HG03571 (cell line): ENCODE measurements at regions not wholly inside any gene's neighbourhood (a gene's known extent, or its start where the extent isn't known, plus 50 kb on each side); places are given as distances from the start of the nearest gene placed in this dataset.

Source experiments
- ATAC-seq: cut with Tn5 transposase; IDR thresholded peaks from one replicate; pipeline ENCODE4 v1.9.1; 2021; ENCODE audit not compliant: unreplicated experiment

DNA sequence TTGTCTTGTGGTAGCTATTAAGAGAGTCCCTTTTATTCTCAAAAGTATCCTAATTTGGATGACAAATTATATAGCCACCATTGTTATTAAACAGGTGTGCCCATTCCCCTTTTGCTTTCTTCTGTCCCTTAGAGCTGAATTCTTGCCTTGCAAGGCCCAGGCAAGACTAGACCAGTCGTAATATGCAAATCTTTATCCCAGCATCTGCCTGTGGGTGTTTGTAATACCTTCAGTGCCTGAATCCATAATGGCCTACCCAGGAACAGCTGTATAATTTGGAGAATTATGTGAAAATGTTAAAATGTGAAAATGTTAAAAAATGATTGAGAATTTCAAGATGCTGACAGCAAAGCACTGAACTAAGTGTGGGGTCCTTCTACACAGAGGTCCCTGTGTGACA is 403.0 kb upstream of the RBMS3 start:
- no peak for ATAC-seq

- ATAC-seq, result no peak
Measured at GRCh38 chr3:28890373-28890772, 390.5 kb upstream of the RBMS3 start.

DNA sequence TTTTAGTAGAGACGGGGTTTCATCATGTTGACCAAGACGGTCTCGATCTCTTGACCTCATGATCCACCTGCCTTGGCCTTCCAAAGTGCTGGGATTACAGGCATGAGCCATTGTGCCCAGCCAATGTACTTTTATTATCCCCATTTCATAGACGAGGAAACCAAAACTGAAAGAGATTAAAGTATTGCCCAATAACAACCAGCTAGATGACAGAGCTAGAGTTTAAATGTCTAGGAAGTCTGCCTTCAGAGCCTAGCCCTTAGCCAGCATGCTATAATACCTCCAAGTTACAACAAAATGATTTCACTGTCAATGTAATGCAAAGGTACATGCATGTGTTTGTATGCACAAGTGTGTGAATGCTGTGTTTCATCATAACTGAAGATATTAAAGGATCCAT is 389.4 kb upstream of the RBMS3 start:
- ATAC-seq, result no peak

DNA sequence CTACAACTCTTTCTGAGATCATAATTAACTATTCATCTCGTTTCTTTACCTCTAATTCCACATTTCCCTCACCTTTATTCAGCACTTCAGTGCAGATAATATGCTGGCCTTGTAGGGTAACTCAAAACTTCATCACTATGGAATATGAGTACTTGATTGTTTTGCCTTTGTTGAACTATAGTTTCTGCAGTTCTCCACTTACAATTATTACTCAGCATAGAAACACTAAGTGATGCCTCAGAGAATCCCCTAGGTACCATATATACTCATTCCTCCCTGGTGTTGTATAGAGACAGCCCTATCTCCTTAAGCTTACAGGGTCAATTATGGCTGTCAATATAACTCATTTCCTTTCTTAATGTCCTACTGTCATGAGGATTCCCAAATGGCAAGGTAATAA is 380.6 kb upstream of the RBMS3 start:
- no peak for ATAC-seq

- no peak for ATAC-seq
Measured at GRCh38 chr3:28901018-28901417, 379.9 kb upstream of the RBMS3 start.

- ATAC-seq, result no peak
Measured at GRCh38 chr3:28903171-28903601, 377.7 kb upstream of the RBMS3 start.

- no peak for ATAC-seq
Measured at GRCh38 chr3:28905798-28906197, 375.1 kb upstream of the RBMS3 start.

DNA sequence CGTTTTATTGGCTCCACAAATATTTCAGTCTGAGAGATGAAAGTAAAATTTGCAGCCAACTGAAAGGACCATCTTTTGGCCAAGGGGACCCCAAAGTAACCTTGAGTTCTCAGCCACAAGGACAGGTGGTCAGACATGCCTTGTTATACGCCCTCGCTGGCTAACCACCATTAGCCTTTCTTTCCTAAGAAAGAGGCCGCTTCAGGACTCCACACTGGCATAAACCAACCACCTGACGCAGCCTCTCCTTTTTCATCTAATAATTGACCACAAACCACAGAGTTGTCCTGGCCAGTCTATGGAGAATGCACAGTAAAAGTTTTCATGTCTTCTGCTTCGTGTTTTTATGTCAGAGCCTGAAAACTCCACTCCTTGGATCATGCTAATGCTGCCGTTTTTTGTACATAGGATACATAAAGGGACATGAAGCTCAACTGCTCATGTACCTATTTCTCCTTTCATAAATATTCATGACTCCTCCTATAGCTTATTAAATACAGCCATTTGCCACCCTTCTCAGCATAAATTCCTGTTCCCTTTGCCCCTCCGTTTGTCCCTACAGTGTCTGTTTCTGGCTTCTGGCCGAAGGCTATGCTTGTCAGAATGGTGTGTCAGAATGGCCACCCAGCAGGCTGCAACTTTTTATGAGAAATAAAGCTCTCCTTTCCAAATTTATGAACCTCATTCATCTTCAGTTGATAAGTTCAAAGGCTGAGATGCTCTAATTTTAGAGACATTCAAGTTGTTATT is 374.1 kb upstream of the RBMS3 start:
- ATAC-seq, result no peak

DNA sequence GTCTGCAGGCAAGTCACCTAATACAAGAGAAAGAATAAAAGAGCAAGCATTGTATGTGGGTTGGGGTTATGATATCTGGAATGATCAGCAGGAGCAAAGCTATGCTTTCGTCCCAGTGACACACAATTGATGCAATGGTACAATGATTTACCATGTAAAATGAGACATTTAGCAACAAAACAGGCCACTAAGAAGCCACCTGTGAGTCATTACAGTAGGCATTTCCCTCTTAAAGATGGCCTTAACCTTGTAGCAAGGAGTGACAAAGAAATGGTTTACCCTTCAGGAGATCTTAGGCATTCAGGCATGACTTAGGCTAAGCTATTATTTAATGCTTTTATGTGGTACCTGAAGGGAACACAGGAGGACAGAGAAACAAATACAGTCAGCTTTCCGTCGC is 373.3 kb upstream of the RBMS3 start:
- no peak for ATAC-seq

DNA sequence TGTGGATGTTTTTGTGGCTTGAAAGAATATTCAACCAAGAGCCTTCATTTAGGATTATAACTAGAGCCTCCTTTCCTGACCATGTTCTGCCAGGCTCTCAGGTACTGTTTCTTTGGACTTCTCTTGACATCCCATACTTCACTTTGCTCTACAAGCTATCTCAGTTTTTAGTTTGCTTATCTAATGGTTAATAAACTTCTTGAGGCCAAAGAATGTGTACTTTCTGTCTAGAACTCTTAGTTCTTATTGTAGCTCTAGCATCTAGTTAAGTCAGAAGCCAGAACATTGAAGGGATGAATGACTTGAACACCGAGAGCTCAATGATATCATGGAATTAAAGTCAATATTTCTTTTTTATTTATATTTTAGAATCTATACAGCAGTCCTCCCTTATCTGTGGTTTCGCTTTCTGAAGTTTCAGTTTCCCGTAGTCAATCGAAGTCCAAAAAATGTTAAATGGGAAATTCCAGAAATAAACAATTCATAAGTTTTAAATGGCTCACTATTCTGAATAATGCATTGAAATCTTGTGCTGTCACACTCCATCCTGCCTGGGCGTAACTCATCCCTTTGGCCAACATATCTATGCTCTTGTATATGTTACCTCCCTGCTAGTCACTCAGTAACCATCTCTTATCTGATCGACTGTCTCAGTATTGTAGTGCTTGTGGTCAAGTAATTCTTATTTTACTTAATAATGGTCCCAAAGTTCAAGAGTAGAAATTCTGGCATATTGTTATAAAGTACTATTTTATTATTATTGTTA is 368.6 kb upstream of the RBMS3 start:
- ATAC-seq, result no peak

DNA sequence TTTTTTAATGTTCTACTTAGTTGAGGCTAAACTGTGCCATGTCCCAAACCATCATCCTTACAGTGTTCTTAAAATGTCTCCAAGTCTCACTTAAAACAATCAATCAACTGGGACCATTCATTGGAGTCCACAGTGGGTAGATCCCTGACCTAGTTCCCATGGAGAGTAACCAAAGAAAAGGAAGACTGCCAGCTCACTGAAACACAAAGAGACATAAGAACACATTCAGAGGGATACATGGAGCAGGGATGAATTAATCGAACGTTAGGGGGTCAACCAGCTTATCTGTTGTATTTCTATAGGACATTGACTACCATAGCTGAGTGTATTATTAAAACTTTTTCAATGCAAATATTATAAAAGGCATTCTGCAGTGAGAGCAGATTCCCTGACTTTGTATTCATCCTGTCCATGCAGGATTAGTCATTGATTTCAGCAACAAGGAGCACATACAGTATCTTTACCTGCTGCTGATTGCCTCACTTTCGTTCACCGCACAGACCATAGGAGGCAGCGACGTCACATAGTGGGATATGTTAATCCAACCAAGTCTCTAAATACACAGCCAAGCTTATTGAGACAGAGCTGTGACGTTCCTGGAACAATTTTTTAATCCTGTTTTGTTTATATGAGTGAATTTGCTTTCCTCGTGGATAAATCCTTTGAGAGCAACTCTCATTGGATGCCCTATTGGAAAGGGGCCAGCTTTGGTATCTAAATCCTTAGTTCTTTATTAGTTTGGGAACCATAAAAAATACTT is 364.9 kb upstream of the RBMS3 start:
- no peak for ATAC-seq

- ATAC-seq, result peak; percentile 93
Measured at GRCh38 chr3:28916713-28917499, 364.0 kb upstream of the RBMS3 start.

DNA sequence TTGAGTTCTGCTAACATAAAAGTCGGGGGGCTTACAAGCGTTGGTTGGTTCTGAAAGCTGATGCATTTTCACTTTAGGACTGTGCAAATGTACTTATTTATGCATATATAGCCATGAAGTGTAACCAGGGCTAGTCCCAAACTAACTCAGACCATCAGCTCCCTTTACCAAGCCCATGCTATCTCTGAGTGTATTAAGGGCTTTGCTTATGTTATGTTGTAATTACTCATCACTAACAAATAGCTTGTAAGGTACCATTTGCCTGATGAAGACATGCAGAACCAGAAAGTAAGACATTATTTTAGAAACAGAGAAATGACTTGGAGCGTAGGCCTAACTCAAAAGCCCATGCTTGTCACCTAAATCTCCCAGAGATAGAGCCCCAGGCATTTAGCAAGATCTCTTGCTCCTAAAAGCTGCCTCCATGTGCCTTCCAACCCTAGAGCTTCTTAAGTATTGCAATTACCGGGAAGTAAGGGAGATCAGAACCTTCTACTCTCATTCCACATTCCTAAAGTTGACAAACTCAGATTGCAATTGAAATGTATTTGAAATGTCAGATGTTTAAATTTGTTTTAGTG is 362.9 kb upstream of the RBMS3 start:
- no peak for ATAC-seq

GRCh38 chr3:28922376-28922775 is 358.5 kb upstream of the RBMS3 start:
- no peak for ATAC-seq

- ATAC-seq, result no peak
Measured at GRCh38 chr3:28923994-28924393, 356.9 kb upstream of the RBMS3 start.

DNA sequence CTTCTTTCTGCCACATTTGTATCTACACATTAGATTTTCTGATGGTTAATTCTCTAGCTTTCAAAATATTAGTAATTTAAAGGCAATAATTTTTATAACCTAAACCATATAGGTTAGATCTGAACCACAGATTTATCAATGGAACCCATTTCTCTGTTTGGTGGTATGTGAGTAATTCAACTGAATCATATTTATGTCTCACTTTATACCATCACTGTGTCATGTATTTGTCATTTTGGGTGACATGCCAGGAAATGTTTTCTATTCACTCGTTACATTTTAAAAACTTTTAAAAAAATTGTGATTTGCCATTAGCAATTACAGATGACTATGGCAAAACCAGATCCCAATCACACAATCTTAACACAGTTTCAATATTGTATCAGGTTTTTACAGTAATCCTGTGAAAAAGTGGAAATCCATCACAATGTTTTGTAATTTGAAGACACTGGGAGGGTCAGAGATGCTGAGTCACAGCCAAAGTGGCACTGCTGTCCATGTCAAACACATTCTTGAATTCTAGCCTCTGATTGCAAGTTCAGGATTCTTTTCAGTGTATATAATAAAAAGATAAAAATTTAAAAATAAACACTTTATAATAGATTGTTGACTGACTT is 356.0 kb upstream of the RBMS3 start:
- ATAC-seq, result no peak

- ATAC-seq, result no peak
Measured at GRCh38 chr3:28933337-28933736, 347.5 kb upstream of the RBMS3 start.

GRCh38 chr3:28934126-28934813 is 346.6 kb upstream of the RBMS3 start:
- ATAC-seq, result peak; percentile 43

GRCh38 chr3:28935146-28935545 is 345.7 kb upstream of the RBMS3 start:
- peak; percentile 43 for ATAC-seq

GRCh38 chr3:28936154-28936553 is 344.7 kb upstream of the RBMS3 start:
- ATAC-seq, result no peak
